ENCODE measurements at regions not wholly inside any gene's neighbourhood (a gene's known extent, or its start where the extent isn't known, plus 50 kb on each side); places are given as distances from the start of the nearest gene placed in this dataset.

DNA sequence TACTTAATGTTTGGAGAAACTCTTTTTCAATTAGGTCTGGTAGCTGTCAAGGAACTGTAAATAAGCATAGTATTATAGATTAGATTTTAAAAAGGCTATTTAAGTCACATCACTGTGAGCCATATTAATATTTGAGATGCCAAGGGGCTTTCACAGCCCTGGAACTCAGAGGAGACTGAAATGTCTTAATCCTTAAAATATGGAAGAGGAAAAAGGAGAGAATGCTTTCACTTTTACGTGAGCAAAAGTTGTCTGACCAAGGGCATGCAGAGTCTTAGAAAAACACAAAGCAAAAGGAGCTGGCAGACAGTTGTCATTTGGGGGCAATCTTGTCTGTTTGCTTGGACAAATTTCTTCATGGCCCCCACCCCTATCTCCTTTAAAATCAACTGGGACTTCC is 253.2 kb upstream of the IGFBP7 start:
- TF ChIP-seq, protein P1, sequence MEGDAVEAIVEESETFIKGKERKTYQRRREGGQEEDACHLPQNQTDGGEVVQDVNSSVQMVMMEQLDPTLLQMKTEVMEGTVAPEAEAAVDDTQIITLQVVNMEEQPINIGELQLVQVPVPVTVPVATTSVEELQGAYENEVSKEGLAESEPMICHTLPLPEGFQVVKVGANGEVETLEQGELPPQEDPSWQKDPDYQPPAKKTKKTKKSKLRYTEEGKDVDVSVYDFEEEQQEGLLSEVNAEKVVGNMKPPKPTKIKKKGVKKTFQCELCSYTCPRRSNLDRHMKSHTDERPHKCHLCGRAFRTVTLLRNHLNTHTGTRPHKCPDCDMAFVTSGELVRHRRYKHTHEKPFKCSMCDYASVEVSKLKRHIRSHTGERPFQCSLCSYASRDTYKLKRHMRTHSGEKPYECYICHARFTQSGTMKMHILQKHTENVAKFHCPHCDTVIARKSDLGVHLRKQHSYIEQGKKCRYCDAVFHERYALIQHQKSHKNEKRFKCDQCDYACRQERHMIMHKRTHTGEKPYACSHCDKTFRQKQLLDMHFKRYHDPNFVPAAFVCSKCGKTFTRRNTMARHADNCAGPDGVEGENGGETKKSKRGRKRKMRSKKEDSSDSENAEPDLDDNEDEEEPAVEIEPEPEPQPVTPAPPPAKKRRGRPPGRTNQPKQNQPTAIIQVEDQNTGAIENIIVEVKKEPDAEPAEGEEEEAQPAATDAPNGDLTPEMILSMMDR (conservative IDR thresholded peaks at IDR 0.05), result no peak
- no peak for TF ChIP-seq ZFX (IDR thresholded peaks at IDR 0.05)
